ENCODE measurements at regions not wholly inside any gene's neighbourhood (a gene's known extent, or its start where the extent isn't known, plus 50 kb on each side); places are given as distances from the start of the nearest gene placed in this dataset.
A peak's percentile ranks its signal among the peaks of the same experiment; 100 is the strongest.

DNA sequence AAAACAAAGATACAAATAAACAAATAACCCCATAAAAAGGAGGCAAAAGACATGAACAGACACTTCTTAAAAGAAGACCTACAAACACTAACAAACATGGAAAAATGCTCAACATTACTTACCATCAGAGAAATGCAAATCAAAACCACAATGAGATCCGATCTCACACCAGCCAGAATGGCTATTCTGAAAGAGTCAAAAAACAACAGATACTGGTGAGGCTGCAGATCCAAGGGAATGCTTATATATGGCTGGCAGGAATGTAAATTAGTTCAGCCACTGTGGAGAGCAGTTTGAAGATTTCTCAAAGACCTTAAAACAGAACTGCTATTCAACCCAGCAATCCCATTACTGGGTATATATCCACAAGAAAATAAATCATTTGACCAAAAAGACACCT lies 80.4 kb upstream of the NRP1 start:
- ChIA-PET CTCF (no interaction called here), POLR2A (no interaction called here)
- Mint-ChIP-seq H3K4me1 (peaks cover 0 to 3% (median 0%) of the 10 kb centered on the region in 7 donors), H3K4me3 (no peak overlapping the region), H3K27me3 (peaks cover 22 to 27% (median 24%) of the 10 kb centered on the region in 5 donors), H3K36me3 (no peaks in the 10 kb centered on the region), H3K27ac (no peak overlapping the region), H3K9me3 (peaks cover 0 to 3% (median 0%) of the 10 kb centered on the region in 11 donors)
- ATAC-seq (no peak), DNase-seq (no peak)
- intact Hi-C loops (cut with micrococcal nuclease): no loop called here
- no peaks in the 10 kb centered on the region for H3K27me3 ChIP-seq (ENCODE audit: control insufficient read depth in 2 of 2, insufficient read depth in 2 of 2, low read length in 2 of 2)
- no peaks in the 10 kb centered on the region for H3K4me1 ChIP-seq (ENCODE audit: control insufficient read depth in 2 of 2, insufficient read depth in 2 of 2, low read length in 2 of 2)
- H3K9me3 ChIP-seq (ENCODE audit: control insufficient read depth in 2 of 3, low read length in 3 of 3): no peaks in the 10 kb centered on the region
- H3K4me3 ChIP-seq (ENCODE audit: low read length): no peak overlapping the region
- no peaks in the 10 kb centered on the region for H3K36me3 ChIP-seq (ENCODE audit: control insufficient read depth in 2 of 3, insufficient read depth in 3 of 3, low read length in 3 of 3)
- no peak overlapping the region for H3K27ac ChIP-seq (ENCODE audit: low read depth, low read length)

DNA sequence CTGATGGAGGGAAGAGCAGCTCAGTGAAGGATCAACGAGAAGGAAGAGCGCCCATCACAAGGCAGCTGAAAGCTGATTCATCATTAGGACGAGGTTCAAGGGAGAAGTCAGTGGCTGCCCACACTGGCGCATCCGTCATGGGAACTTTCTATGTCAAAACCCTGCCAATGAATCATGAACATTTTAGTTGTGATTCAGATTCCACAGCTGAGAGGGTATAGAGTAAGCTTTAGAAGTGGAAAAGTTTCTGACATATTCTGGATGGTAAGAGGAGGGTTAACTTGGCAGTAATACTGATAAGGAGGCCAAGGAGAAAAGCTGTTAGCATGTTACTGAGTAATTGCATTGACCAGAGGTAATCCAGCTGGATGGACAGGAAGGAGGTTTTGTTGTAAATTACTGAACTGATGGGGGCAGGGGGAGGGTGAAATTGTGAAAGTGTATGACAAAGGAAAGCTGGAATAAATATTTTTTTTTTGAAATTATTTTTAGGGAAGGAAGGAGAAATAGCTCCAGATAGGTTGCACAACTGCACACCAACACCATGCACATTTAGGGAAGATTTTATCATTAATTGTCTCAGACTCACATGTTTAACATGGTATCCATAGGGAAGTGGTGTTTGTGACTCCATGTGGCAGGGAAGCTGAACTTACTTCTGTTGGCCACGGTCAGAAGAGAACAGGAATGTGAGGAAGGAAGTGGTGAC lies 78.3 kb upstream of the NRP1 start:
- Mint-ChIP-seq H3K4me3 (no peak overlapping the region), H3K36me3 (no peaks in the 10 kb centered on the region), H3K27me3 (peaks cover 18 to 37% (median 31%) of the 10 kb centered on the region in 5 donors), H3K27ac (no peak overlapping the region), H3K9me3 (peaks cover 0 to 4% (median 0%) of the 10 kb centered on the region in 11 donors), H3K4me1 (peaks cover 0 to 1% (median 0%) of the 10 kb centered on the region in 7 donors)
- ChIA-PET POLR2A (no interaction called here), CTCF (no interaction called here)
- intact Hi-C loops (cut with micrococcal nuclease): no loop called here
- no peaks in the 10 kb centered on the region for H3K9me3 ChIP-seq (ENCODE audit: control insufficient read depth in 2 of 3, low read length in 3 of 3)
- no peaks in the 10 kb centered on the region for H3K4me1 ChIP-seq (ENCODE audit: control insufficient read depth in 2 of 2, insufficient read depth in 2 of 2, low read length in 2 of 2)
- no peak overlapping the region for H3K27ac ChIP-seq (ENCODE audit: low read depth, low read length)
- H3K27me3 ChIP-seq (ENCODE audit: control insufficient read depth in 2 of 2, insufficient read depth in 2 of 2, low read length in 2 of 2): no peaks in the 10 kb centered on the region
- H3K4me3 ChIP-seq (ENCODE audit: low read length): no peak overlapping the region
- H3K36me3 ChIP-seq (ENCODE audit: control insufficient read depth in 2 of 3, insufficient read depth in 3 of 3, low read length in 3 of 3): no peaks in the 10 kb centered on the region
- DNase-seq (no peak), ATAC-seq (peak; percentile 58)

DNA sequence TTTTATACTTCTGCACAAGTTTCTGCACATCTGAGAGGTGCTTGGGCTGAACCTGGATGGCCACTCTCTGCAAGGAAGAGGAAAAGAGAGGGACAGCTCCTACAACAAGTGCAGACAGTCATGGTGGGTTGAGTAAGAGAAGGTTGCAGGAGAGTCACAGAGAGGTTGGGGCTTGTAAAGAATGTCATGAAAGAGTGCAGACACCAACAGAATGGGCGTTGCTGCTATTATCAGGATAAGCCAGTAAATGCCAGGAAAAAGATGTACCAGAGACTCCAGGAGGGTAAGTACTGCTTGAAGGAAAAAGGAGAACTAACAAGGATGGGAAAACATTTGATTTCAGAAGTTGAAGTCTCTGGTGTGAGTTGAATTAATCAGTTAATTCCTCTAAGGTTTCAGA lies 77.8 kb upstream of the NRP1 start:
- H3K27ac Mint-ChIP-seq: no peak overlapping the region
- peaks cover 0 to 1% (median 0%) of the 10 kb centered on the region in 7 donors for H3K4me1 Mint-ChIP-seq
- peaks cover 0 to 4% (median 0%) of the 10 kb centered on the region in 11 donors for H3K9me3 Mint-ChIP-seq
- intact Hi-C loops (cut with micrococcal nuclease): no loop called here
- Histone ChIP-seq H3K36me3 (ENCODE audit: control insufficient read depth in 2 of 3, insufficient read depth in 3 of 3, low read length in 3 of 3) (no peaks in the 10 kb centered on the region), H3K27ac (ENCODE audit: low read depth, low read length) (no peak overlapping the region), H3K4me1 (ENCODE audit: control insufficient read depth in 2 of 2, insufficient read depth in 2 of 2, low read length in 2 of 2) (no peaks in the 10 kb centered on the region), H3K4me3 (ENCODE audit: low read length) (no peak overlapping the region), H3K9me3 (ENCODE audit: control insufficient read depth in 2 of 3, low read length in 3 of 3) (no peaks in the 10 kb centered on the region), H3K27me3 (ENCODE audit: control insufficient read depth in 2 of 2, insufficient read depth in 2 of 2, low read length in 2 of 2) (no peaks in the 10 kb centered on the region)
- peaks cover 18 to 43% (median 37%) of the 10 kb centered on the region in 5 donors for H3K27me3 Mint-ChIP-seq
- no peaks in the 10 kb centered on the region for H3K36me3 Mint-ChIP-seq
- POLR2A ChIA-PET: no interaction called here
- peak; percentile 10 for ATAC-seq
- H3K4me3 Mint-ChIP-seq: no peak overlapping the region
- DNase-seq: no peak
- CTCF ChIA-PET: no interaction called here

DNA sequence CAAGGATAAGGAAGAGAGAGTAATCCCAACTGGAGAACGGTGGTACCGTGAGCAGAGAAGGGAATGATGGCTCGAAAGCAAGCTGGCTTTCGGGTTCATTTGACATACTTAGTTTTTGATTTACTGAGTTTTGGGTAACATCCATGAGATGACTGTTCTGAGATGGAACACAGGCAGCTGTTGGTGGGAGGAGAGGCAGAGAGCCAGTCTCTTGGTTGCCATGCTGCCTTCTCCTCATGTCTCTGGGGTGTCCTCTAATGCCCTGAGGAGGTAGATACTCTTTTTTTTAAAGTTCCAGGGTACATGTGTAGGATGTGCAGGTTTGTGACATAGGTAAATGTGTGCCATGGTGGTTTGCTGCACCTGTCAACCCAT lies 76.4 kb upstream of the NRP1 start:
- H3K27ac ChIP-seq (ENCODE audit: low read depth, low read length): no peak overlapping the region
- H3K27me3 ChIP-seq (ENCODE audit: control insufficient read depth in 2 of 2, insufficient read depth in 2 of 2, low read length in 2 of 2): no peaks in the 10 kb centered on the region
- no peak for ATAC-seq
- H3K36me3 ChIP-seq (ENCODE audit: control insufficient read depth in 2 of 3, insufficient read depth in 3 of 3, low read length in 3 of 3): no peaks in the 10 kb centered on the region
- ChIA-PET CTCF (no interaction called here), POLR2A (no interaction called here)
- no peaks in the 10 kb centered on the region for H3K9me3 ChIP-seq (ENCODE audit: control insufficient read depth in 2 of 3, low read length in 3 of 3)
- H3K4me3 ChIP-seq (ENCODE audit: low read length): no peak overlapping the region
- peaks cover 24 to 50% (median 42%) of the 10 kb centered on the region in 5 donors for H3K27me3 Mint-ChIP-seq
- intact Hi-C loops (cut with micrococcal nuclease): no loop called here
- H3K9me3 Mint-ChIP-seq: peaks cover 0 to 4% (median 0%) of the 10 kb centered on the region in 11 donors
- no peaks in the 10 kb centered on the region for H3K36me3 Mint-ChIP-seq
- no peaks in the 10 kb centered on the region for H3K4me1 ChIP-seq (ENCODE audit: control insufficient read depth in 2 of 2, insufficient read depth in 2 of 2, low read length in 2 of 2)
- no peak overlapping the region for H3K27ac Mint-ChIP-seq
- no peak for DNase-seq
- H3K4me1 Mint-ChIP-seq: peaks cover 0 to 1% (median 0%) of the 10 kb centered on the region in 7 donors
- H3K4me3 Mint-ChIP-seq: no peak overlapping the region

DNA sequence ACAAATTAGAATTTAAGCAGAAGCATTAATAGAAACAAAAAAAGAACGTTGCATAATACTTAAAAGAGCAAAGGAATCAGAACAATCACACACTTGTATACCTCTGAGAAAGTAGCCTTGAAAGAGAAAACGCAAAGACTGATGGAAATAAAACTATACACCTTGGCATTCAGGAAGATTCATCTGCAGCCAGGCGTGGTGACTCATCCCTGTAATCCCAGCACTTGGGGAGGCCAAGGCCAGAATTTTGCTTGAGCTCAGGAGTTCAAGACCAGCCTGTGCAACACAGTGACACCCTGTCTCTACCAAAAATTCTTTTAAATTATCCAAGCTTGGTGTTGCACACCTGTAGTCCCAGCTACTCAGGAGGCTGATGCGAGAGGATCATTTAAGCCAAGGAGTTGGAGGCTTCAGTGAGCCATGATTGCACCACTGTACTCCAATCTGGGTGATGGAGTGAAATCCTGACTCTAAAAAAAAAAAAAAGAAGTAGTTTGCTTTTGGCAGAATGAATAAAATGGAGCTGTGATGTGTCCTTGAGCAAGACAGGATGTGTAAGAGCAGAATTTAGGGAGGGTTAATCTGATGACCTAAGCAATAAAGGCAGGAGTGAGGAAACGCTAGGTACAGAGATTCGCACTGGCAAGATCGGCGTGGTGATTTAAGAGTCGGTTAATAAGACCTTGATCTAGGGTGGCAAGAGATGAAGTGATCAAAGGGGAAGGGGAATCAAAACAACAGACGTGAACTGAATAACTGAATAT lies 75.8 kb upstream of the NRP1 start:
- Mint-ChIP-seq H3K4me3 (no peak overlapping the region), H3K4me1 (peaks cover 0 to 1% (median 0%) of the 10 kb centered on the region in 7 donors), H3K9me3 (peaks cover 0 to 4% (median 0%) of the 10 kb centered on the region in 11 donors), H3K36me3 (no peaks in the 10 kb centered on the region), H3K27ac (no peak overlapping the region), H3K27me3 (peaks cover 25 to 50% (median 45%) of the 10 kb centered on the region in 5 donors)
- DNase-seq: no peak
- Histone ChIP-seq H3K9me3 (ENCODE audit: control insufficient read depth in 2 of 3, low read length in 3 of 3) (no peaks in the 10 kb centered on the region), H3K27me3 (ENCODE audit: control insufficient read depth in 2 of 2, insufficient read depth in 2 of 2, low read length in 2 of 2) (no peaks in the 10 kb centered on the region), H3K27ac (ENCODE audit: low read depth, low read length) (no peak overlapping the region), H3K36me3 (ENCODE audit: control insufficient read depth in 2 of 3, insufficient read depth in 3 of 3, low read length in 3 of 3) (no peaks in the 10 kb centered on the region), H3K4me1 (ENCODE audit: control insufficient read depth in 2 of 2, insufficient read depth in 2 of 2, low read length in 2 of 2) (no peaks in the 10 kb centered on the region), H3K4me3 (ENCODE audit: low read length) (no peak overlapping the region)
- ChIA-PET POLR2A (interaction anchor here (0.5 kb wide), 1 partner anchor 314 kb away, joined by 3 read pairs; no protein-coding TSS in a partner anchor), CTCF (no interaction called here)
- ATAC-seq: no peak
- intact Hi-C loops (cut with micrococcal nuclease): no loop called here

DNA sequence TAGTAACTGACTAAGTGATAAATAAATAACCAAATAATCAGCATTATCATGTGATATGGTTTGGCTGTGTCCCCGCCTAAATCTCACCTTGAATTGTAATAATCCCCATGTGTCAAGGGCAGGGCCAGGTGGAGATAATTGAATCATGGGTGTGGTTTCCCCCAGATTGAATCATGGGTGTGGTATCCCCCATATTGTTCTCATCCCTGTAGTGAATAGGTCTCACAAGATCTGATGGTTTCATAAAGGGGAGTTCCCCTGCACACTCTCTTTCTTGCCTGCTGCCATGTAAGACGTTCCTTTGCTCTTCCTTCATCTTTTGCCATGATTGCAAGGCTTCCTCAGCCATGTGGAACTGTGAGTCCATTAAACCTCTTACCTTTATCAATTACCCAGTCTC lies 72.1 kb upstream of the NRP1 start:
- no peak for DNase-seq
- Histone ChIP-seq H3K27me3 (ENCODE audit: control insufficient read depth in 2 of 2, insufficient read depth in 2 of 2, low read length in 2 of 2) (no peaks in the 10 kb centered on the region), H3K9me3 (ENCODE audit: control insufficient read depth in 2 of 3, low read length in 3 of 3) (no peaks in the 10 kb centered on the region), H3K4me1 (ENCODE audit: control insufficient read depth in 2 of 2, insufficient read depth in 2 of 2, low read length in 2 of 2) (no peaks in the 10 kb centered on the region), H3K4me3 (ENCODE audit: low read length) (no peak overlapping the region), H3K36me3 (ENCODE audit: control insufficient read depth in 2 of 3, insufficient read depth in 3 of 3, low read length in 3 of 3) (no peaks in the 10 kb centered on the region), H3K27ac (ENCODE audit: low read depth, low read length) (no peak overlapping the region)
- intact Hi-C loops (cut with micrococcal nuclease): loop anchor here in 1 of 2 donors (5.0 kb wide), 1 partner anchor 214 kb away; no protein-coding TSS in a partner anchor
- H3K4me1 Mint-ChIP-seq: no peaks in the 10 kb centered on the region
- ChIA-PET POLR2A (no interaction called here), CTCF (no interaction called here)
- no peaks in the 10 kb centered on the region for H3K36me3 Mint-ChIP-seq
- no peak for ATAC-seq
- peaks cover 14 to 59% (median 53%) of the 10 kb centered on the region in 5 donors for H3K27me3 Mint-ChIP-seq
- no peak overlapping the region for H3K27ac Mint-ChIP-seq
- peaks cover 0 to 4% (median 0%) of the 10 kb centered on the region in 11 donors for H3K9me3 Mint-ChIP-seq
- no peak overlapping the region for H3K4me3 Mint-ChIP-seq

All from naive thymus-derived CD4-positive, alpha-beta T cell (primary cell).